ENCODE measurements at regions not wholly inside any gene's neighbourhood (a gene's known extent, or its start where the extent isn't known, plus 50 kb on each side); places are given as distances from the start of the nearest gene placed in this dataset.

GRCh38 chr3:118811236-118811732 lies 223.4 kb downstream of the IGSF11 start:
- no peak for DNase-seq

- DNase-seq: no peak
Measured at GRCh38 chr3:118813472-118813871, 221.2 kb downstream of the IGSF11 start.

- DNase-seq: no peak
Measured at GRCh38 chr3:118817748-118818165, 216.9 kb downstream of the IGSF11 start.

GRCh38 chr3:118818386-118818785 lies 216.3 kb downstream of the IGSF11 start:
- no peak for DNase-seq

GRCh38 chr3:118823626-118824025 lies 211.0 kb downstream of the IGSF11 start:
- DNase-seq: no peak

- no peak for DNase-seq
Measured at GRCh38 chr3:118827446-118827845, 207.2 kb downstream of the IGSF11 start.

- no peak for DNase-seq
Measured at GRCh38 chr3:118828351-118828750, 206.3 kb downstream of the IGSF11 start.

- no peak for DNase-seq
Measured at GRCh38 chr3:118833075-118833474, 201.6 kb downstream of the IGSF11 start.

GRCh38 chr3:118838871-118839270 lies 195.8 kb downstream of the IGSF11 start:
- no peak for DNase-seq

GRCh38 chr3:118842147-118842863 lies 192.3 kb downstream of the IGSF11 start:
- no peak for DNase-seq

- no peak for DNase-seq
Measured at GRCh38 chr3:118846176-118846575, 188.5 kb downstream of the IGSF11 start.

Data from activated CD8-positive, alpha-beta memory T cell treated with anti-CD3 and anti-CD28 coated beads for 24 hours (primary cell).